ENCODE measurements at regions not wholly inside any gene's neighbourhood (a gene's known extent, or its start where the extent isn't known, plus 50 kb on each side); places are given as distances from the start of the nearest gene placed in this dataset.

GRCh38 chr10:33808475-33808874, 474.0 kb upstream of the NRP1 start:
- Histone ChIP-seq H3K23ac (ENCODE audit: low read length) (no peak overlapping the region), H3K4me1 (ENCODE audit: control insufficient read depth in 1 of 2, insufficient read depth in 2 of 2, low read length in 2 of 2) (peaks cover 0 to 3% of the 10 kb centered on the region in 2 experiments), H3K79me1 (ENCODE audit: low read length) (no peaks in the 10 kb centered on the region), H2AK5ac (ENCODE audit: low read length) (no peak overlapping the region), H3K4me2 (ENCODE audit: low read length) (no peak overlapping the region), H4K12ac (ENCODE audit: low read depth, low read length) (no peak overlapping the region), H3K79me2 (ENCODE audit: control insufficient read depth, insufficient read depth, low read length, poor library complexity) (no peaks in the 10 kb centered on the region), H2BK5ac (ENCODE audit: low read depth, low read length, poor library complexity) (no peak overlapping the region), H2BK120ac (ENCODE audit: insufficient read depth, low read length, poor library complexity) (no peak overlapping the region), H2BK12ac (ENCODE audit: low read length) (no peak overlapping the region), H2AFZ (ENCODE audit: insufficient read depth, low read length, poor library complexity) (no peak overlapping the region), H3K18ac (ENCODE audit: low read length) (no peak overlapping the region), H3K27ac (ENCODE audit: low read depth, low read length) (no peak overlapping the region), H4K91ac (ENCODE audit: low read depth, low read length) (no peak overlapping the region), H3K27me3 (ENCODE audit: insufficient read depth, low read length) (no peaks in the 10 kb centered on the region), H3K4ac (ENCODE audit: low read depth, low read length) (no peak overlapping the region), H3K9me3 (ENCODE audit: insufficient read depth, low read depth, low read length) (no peaks in the 10 kb centered on the region), H4K8ac (ENCODE audit: low read depth, low read length) (no peak overlapping the region), H3K14ac (ENCODE audit: low read length) (no peak overlapping the region), H3K9ac (ENCODE audit: low read length) (no peak overlapping the region), H3K36me3 (ENCODE audit: control insufficient read depth in 1 of 2, insufficient read depth in 2 of 2, low read length in 2 of 2) (no peaks in the 10 kb centered on the region), H3K4me3 (ENCODE audit: low read depth, low read length) (no peak overlapping the region)
- DNase-seq, result no peak
- no CpG with 5 or more reads among the region's 9 CpGs for WGBS (ENCODE audit: extremely low coverage, insufficient coverage, insufficient read length)

GRCh38 chr10:33807531-33808359, 473.3 kb upstream of the NRP1 start:
- no peak overlapping the region for H2AFZ ChIP-seq (ENCODE audit: insufficient read depth, low read length, poor library complexity)
- H3K23ac ChIP-seq (ENCODE audit: low read length), result no peak overlapping the region
- H3K9ac ChIP-seq (ENCODE audit: low read length), result no peak overlapping the region
- H3K14ac ChIP-seq (ENCODE audit: low read length), result no peak overlapping the region
- no peaks in the 10 kb centered on the region for H3K27me3 ChIP-seq (ENCODE audit: insufficient read depth, low read length)
- no peaks in the 10 kb centered on the region for H3K79me2 ChIP-seq (ENCODE audit: control insufficient read depth, insufficient read depth, low read length, poor library complexity)
- no peaks in the 10 kb centered on the region for H3K9me3 ChIP-seq (ENCODE audit: insufficient read depth, low read depth, low read length)
- H4K12ac ChIP-seq (ENCODE audit: low read depth, low read length), result no peak overlapping the region
- H3K36me3 ChIP-seq (ENCODE audit: control insufficient read depth in 1 of 2, insufficient read depth in 2 of 2, low read length in 2 of 2), result no peaks in the 10 kb centered on the region
- no peak for DNase-seq
- no peak overlapping the region for H4K8ac ChIP-seq (ENCODE audit: low read depth, low read length)
- peaks cover 0 to 3% of the 10 kb centered on the region in 2 experiments for H3K4me1 ChIP-seq (ENCODE audit: control insufficient read depth in 1 of 2, insufficient read depth in 2 of 2, low read length in 2 of 2)
- H2BK120ac ChIP-seq (ENCODE audit: insufficient read depth, low read length, poor library complexity), result no peak overlapping the region
- no peak overlapping the region for H2AK5ac ChIP-seq (ENCODE audit: low read length)
- H2BK5ac ChIP-seq (ENCODE audit: low read depth, low read length, poor library complexity), result no peak overlapping the region
- no peak overlapping the region for H3K27ac ChIP-seq (ENCODE audit: low read depth, low read length)
- no peak overlapping the region for H4K91ac ChIP-seq (ENCODE audit: low read depth, low read length)
- no peak overlapping the region for H3K4ac ChIP-seq (ENCODE audit: low read depth, low read length)
- no peak overlapping the region for H3K4me2 ChIP-seq (ENCODE audit: low read length)
- H3K4me3 ChIP-seq (ENCODE audit: low read depth, low read length), result no peak overlapping the region
- H3K79me1 ChIP-seq (ENCODE audit: low read length), result no peaks in the 10 kb centered on the region
- no CpG with 5 or more reads among the region's 11 CpGs for WGBS (ENCODE audit: extremely low coverage, insufficient coverage, insufficient read length)
- no peak overlapping the region for H3K18ac ChIP-seq (ENCODE audit: low read length)
- no peak overlapping the region for H2BK12ac ChIP-seq (ENCODE audit: low read length)

GRCh38 chr10:33805831-33806230, 471.4 kb upstream of the NRP1 start:
- H3K9me3 ChIP-seq (ENCODE audit: insufficient read depth, low read depth, low read length), result no peaks in the 10 kb centered on the region
- H3K27ac ChIP-seq (ENCODE audit: low read depth, low read length), result no peak overlapping the region
- H3K14ac ChIP-seq (ENCODE audit: low read length), result no peak overlapping the region
- no peaks in the 10 kb centered on the region for H3K79me2 ChIP-seq (ENCODE audit: control insufficient read depth, insufficient read depth, low read length, poor library complexity)
- no peak overlapping the region for H3K4me2 ChIP-seq (ENCODE audit: low read length)
- H2BK120ac ChIP-seq (ENCODE audit: insufficient read depth, low read length, poor library complexity), result no peak overlapping the region
- H3K27me3 ChIP-seq (ENCODE audit: insufficient read depth, low read length), result no peaks in the 10 kb centered on the region
- WGBS (ENCODE audit: extremely low coverage, insufficient coverage, insufficient read length), result no CpG with 5 or more reads among the region's 2 CpGs
- no peak overlapping the region for H2AK5ac ChIP-seq (ENCODE audit: low read length)
- no peak overlapping the region for H4K8ac ChIP-seq (ENCODE audit: low read depth, low read length)
- H2BK5ac ChIP-seq (ENCODE audit: low read depth, low read length, poor library complexity), result no peak overlapping the region
- no peaks in the 10 kb centered on the region for H3K36me3 ChIP-seq (ENCODE audit: control insufficient read depth in 1 of 2, insufficient read depth in 2 of 2, low read length in 2 of 2)
- no peak overlapping the region for H4K12ac ChIP-seq (ENCODE audit: low read depth, low read length)
- H3K79me1 ChIP-seq (ENCODE audit: low read length), result no peaks in the 10 kb centered on the region
- H2BK12ac ChIP-seq (ENCODE audit: low read length), result no peak overlapping the region
- no peak overlapping the region for H3K4me3 ChIP-seq (ENCODE audit: low read depth, low read length)
- H4K91ac ChIP-seq (ENCODE audit: low read depth, low read length), result no peak overlapping the region
- no peak overlapping the region for H3K18ac ChIP-seq (ENCODE audit: low read length)
- no peak overlapping the region for H3K23ac ChIP-seq (ENCODE audit: low read length)
- H2AFZ ChIP-seq (ENCODE audit: insufficient read depth, low read length, poor library complexity), result no peak overlapping the region
- no peak for DNase-seq
- H3K9ac ChIP-seq (ENCODE audit: low read length), result no peak overlapping the region
- no peak overlapping the region for H3K4ac ChIP-seq (ENCODE audit: low read depth, low read length)
- H3K4me1 ChIP-seq (ENCODE audit: control insufficient read depth in 1 of 2, insufficient read depth in 2 of 2, low read length in 2 of 2), result peaks cover 4% of the 10 kb centered on the region in 2 experiments

DNA sequence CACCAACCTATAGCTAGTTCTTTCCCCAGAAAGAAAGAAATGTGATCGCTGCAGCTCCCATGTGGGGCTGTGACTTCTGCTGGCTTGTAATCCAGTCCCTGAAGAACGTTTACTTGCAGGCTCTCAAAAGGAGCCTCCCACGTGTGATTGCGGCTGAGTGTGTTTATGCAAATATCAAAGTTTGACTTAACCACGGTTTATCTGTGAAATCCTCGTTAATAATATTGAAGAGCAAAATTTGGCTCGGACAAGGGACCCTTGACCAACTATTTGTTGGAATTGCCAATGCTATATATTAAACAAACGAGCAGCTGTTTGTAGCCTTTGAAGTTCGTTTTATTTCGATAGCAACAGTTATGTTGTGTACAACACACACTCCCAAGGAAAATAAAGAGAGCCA, 470.1 kb upstream of the NRP1 start:
- Histone ChIP-seq H2BK120ac (ENCODE audit: insufficient read depth, low read length, poor library complexity) (no peak overlapping the region), H4K91ac (ENCODE audit: low read depth, low read length) (no peak overlapping the region), H2BK12ac (ENCODE audit: low read length) (no peak overlapping the region), H3K14ac (ENCODE audit: low read length) (no peak overlapping the region), H3K4ac (ENCODE audit: low read depth, low read length) (no peak overlapping the region), H3K27ac (ENCODE audit: low read depth, low read length) (no peak overlapping the region), H4K8ac (ENCODE audit: low read depth, low read length) (no peak overlapping the region), H3K18ac (ENCODE audit: low read length) (no peak overlapping the region), H3K23ac (ENCODE audit: low read length) (no peak overlapping the region), H3K9me3 (ENCODE audit: insufficient read depth, low read depth, low read length) (no peaks in the 10 kb centered on the region), H3K36me3 (ENCODE audit: control insufficient read depth in 1 of 2, insufficient read depth in 2 of 2, low read length in 2 of 2) (no peaks in the 10 kb centered on the region), H4K12ac (ENCODE audit: low read depth, low read length) (no peak overlapping the region), H3K4me2 (ENCODE audit: low read length) (no peak overlapping the region), H3K79me2 (ENCODE audit: control insufficient read depth, insufficient read depth, low read length, poor library complexity) (no peaks in the 10 kb centered on the region), H3K79me1 (ENCODE audit: low read length) (peaks cover 3% of the 10 kb centered on the region), H3K9ac (ENCODE audit: low read length) (no peak overlapping the region), H2AFZ (ENCODE audit: insufficient read depth, low read length, poor library complexity) (no peak overlapping the region), H3K4me1 (ENCODE audit: control insufficient read depth in 1 of 2, insufficient read depth in 2 of 2, low read length in 2 of 2) (peaks cover 4 to 6% of the 10 kb centered on the region in 2 experiments), H3K27me3 (ENCODE audit: insufficient read depth, low read length) (no peaks in the 10 kb centered on the region), H3K4me3 (ENCODE audit: low read depth, low read length) (no peak overlapping the region), H2BK5ac (ENCODE audit: low read depth, low read length, poor library complexity) (no peak overlapping the region), H2AK5ac (ENCODE audit: low read length) (no peak overlapping the region)
- no peak for DNase-seq
- no CpG with 5 or more reads among the region's 10 CpGs for WGBS (ENCODE audit: extremely low coverage, insufficient coverage, insufficient read length)

All from trophoblast cell (in vitro differentiated cells and primary cell).